Gastrocnemius medialis (tissue), 4 donors: ENCODE measurements at regions not wholly inside any gene's neighbourhood (a gene's known extent, or its start where the extent isn't known, plus 50 kb on each side); places are given as distances from the start of the nearest gene placed in this dataset.

Experiments used
- POLR2A ChIP-seq, 2 donors: fragments of 450-650 bp; IDR thresholded peaks; one replicate each; pipeline ENCODE4 v1.6.1; 2017; ENCODE audit warnings: antibody characterized with exemption in 2 of 2, mild to moderate bottlenecking in 2 of 2, moderate library complexity in 2 of 2
- TF ChIP-seq, protein P1 (sequence below), 5 experiments: fragments of 450-650 bp in 3 of 5; fragments of 200-600 bp in 2 of 5; sonication (generic) in 2 of 5; IDR thresholded peaks in 4 of 5; conservative IDR thresholded peaks in 1 of 5; 1 replicate in 4 of 5; 2 replicates in 1 of 5; pipeline ENCODE4 v1.5.1; 2016 to 2019; ENCODE audit warnings: antibody characterized with exemption in 5 of 5, mild to moderate bottlenecking in 3 of 5, moderate library complexity in 3 of 5

DNA sequence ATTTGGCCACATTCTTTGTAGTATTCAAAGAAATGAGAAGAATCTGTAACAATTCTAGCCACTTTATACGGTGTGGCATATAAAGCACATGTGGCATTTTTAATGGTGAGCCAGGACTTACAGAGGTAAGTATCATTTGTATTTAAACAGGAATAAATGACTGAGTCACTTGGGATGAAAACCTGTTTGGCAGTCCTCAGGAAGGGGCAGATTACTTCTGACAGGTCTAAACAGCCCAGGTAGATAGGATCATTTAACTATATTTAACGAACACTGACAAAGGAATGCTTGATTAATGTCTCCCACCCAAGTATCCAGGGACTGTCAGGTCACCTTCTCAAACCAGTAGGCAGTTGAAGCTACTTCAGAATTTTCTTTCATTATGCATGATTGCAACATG lies 241.5 kb upstream of the SATB1 start:
- TF ChIP-seq, protein P1, sequence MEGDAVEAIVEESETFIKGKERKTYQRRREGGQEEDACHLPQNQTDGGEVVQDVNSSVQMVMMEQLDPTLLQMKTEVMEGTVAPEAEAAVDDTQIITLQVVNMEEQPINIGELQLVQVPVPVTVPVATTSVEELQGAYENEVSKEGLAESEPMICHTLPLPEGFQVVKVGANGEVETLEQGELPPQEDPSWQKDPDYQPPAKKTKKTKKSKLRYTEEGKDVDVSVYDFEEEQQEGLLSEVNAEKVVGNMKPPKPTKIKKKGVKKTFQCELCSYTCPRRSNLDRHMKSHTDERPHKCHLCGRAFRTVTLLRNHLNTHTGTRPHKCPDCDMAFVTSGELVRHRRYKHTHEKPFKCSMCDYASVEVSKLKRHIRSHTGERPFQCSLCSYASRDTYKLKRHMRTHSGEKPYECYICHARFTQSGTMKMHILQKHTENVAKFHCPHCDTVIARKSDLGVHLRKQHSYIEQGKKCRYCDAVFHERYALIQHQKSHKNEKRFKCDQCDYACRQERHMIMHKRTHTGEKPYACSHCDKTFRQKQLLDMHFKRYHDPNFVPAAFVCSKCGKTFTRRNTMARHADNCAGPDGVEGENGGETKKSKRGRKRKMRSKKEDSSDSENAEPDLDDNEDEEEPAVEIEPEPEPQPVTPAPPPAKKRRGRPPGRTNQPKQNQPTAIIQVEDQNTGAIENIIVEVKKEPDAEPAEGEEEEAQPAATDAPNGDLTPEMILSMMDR (IDR thresholded peaks at IDR 0.05 in 4 of 5, conservative IDR thresholded peaks at IDR 0.05 in 1 of 5), result no peak
- TF ChIP-seq POLR2A (IDR thresholded peaks at IDR 0.05), result no peak
